ENCODE measurements at regions not wholly inside any gene's neighbourhood (a gene's known extent, or its start where the extent isn't known, plus 50 kb on each side); places are given as distances from the start of the nearest gene placed in this dataset.

DNA sequence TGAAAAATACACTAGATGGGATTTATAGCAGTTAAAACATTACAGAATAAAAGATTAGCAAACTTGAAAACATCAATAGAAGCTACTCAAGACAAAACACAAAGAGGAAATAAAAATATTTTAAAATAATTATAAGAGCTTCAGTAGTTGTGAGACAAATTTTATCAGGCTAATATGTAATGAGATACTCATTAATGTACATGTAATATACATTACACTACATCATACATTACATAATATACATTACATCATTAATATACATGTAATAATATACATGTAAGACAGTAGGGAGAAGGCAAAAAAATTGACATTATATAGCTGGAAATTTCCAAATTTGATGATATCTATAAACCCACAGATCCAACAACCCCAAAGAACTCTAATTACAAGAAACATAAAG is 249.4 kb upstream of the HMGA2 start:
- TF ChIP-seq, protein P1, sequence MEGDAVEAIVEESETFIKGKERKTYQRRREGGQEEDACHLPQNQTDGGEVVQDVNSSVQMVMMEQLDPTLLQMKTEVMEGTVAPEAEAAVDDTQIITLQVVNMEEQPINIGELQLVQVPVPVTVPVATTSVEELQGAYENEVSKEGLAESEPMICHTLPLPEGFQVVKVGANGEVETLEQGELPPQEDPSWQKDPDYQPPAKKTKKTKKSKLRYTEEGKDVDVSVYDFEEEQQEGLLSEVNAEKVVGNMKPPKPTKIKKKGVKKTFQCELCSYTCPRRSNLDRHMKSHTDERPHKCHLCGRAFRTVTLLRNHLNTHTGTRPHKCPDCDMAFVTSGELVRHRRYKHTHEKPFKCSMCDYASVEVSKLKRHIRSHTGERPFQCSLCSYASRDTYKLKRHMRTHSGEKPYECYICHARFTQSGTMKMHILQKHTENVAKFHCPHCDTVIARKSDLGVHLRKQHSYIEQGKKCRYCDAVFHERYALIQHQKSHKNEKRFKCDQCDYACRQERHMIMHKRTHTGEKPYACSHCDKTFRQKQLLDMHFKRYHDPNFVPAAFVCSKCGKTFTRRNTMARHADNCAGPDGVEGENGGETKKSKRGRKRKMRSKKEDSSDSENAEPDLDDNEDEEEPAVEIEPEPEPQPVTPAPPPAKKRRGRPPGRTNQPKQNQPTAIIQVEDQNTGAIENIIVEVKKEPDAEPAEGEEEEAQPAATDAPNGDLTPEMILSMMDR (IDR thresholded peaks at IDR 0.05; ENCODE audit: low read depth, low read length) = no peak
- no peak for DNase-seq (ENCODE audit: low read depth in 2 of 2)
- no peak overlapping the region for H3K4me3 ChIP-seq (replicated peaks in 1 of 2; ENCODE audit: low read depth in 2 of 2, low read length in 2 of 2)

DNA sequence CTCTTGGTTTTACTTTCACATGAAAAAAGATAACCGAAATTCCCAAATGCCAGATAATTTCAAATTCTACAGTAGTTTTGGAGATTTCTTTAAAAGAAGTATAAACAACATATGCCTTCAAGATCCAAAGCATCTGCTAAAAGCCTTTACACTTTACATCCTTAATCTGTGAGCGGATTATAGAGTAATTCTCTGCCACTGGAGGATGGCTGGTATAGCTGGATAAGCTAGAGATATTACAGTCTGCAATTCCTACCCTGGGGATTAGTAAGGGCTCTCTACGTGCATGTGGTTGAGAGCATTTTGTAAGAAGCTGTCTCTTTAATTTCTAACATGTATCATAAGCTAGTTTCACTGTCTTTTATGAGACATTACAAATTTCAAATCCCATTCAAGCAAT is 240.3 kb upstream of the HMGA2 start:
- TF ChIP-seq, protein P1 (IDR thresholded peaks at IDR 0.05; ENCODE audit: low read depth, low read length) = no peak
- H3K4me3 ChIP-seq (replicated peaks in 1 of 2; ENCODE audit: low read depth in 2 of 2, low read length in 2 of 2) = no peak overlapping the region
- DNase-seq (ENCODE audit: low read depth in 2 of 2) = no peak

DNA sequence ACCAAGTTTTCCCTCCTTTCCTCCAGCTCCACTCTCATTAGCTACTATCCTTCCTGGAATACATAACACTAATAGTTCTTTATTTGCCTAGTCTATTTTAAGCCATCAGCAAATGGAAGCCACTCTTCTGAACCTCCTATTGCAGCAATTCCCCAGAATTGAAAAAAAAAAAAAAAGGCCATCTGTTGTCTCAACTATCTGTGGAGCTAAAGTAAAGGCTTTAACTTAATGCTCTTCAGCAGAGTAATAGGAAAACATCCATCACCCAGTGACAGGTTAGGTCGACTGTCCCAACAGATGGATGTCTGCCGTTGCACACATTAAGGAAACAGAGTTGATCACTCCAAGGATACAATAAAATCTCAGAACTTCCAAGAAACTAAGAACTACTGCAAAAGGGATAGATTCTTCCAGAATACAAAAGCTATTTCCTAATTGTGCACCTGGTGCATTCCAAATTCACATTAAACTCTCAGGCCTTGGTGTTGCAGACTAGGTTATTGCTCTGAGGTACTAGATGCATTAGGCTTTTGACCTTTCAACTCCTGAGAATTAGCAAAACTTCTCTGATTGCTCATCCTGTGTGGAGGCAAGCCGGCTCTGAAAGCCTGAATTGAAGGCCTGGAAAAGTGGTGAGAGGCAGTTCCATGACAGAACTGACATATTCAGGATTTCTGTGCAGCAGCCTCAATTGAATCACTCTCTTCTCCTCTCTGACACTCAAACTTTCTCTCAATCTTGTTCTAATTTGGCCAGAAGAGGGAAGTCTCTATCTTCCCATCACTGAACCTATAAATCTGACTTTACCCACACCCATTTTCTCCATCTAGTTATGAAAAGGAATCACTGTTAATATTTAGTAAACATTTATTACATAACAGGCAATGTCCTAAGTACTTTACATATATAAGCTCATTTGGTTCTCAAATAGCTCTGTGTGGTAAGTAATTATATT is 238.4 kb upstream of the HMGA2 start:
- TF ChIP-seq, protein P1 (IDR thresholded peaks at IDR 0.05; ENCODE audit: low read depth, low read length) = no peak
- DNase-seq (ENCODE audit: low read depth in 2 of 2) = no peak
- H3K4me3 ChIP-seq (replicated peaks in 1 of 2; ENCODE audit: low read depth in 2 of 2, low read length in 2 of 2) = no peak overlapping the region

DNA sequence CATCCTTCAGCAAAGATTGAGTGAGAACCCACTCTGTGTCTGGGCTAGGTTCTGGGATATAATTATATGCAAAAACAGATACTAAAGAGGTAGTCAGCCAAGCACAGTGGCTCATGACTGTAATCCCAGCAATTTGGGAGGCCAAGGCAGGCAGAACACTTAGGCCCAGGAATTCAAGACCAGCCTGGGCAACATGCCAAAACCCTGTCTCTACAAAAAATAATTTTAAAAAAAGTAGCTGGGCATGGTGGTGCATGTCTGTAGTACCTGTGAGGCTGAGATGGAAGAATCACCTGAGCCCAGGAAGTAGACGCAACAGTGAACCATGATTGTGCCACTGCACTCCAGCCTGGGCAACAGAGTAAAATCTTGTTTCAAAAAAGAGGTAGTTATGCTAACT is 237.5 kb upstream of the HMGA2 start:
- no peak for DNase-seq (ENCODE audit: low read depth in 2 of 2)
- TF ChIP-seq, protein P1 (IDR thresholded peaks at IDR 0.05; ENCODE audit: low read depth, low read length) = no peak

DNA sequence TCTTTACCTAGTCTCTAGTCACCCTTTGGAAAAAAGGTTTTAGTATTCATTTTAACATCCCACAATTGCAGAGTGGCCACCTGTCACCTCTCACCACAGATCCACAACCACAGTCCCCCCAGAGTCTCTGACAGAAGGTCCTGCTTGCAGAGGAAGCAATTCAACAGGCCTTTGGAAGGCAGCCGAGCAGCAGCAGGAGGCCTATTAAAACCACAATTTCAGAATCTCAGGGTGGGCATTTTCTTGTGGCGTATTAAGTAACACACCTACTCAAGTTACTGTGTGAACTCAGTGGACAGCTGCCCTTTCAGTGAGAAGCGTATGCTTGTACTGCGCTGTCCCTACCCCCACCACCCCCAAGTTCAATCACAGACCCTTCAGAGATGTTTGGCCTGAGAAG is 234.0 kb upstream of the HMGA2 start:
- no peak for DNase-seq (ENCODE audit: low read depth in 2 of 2)
- TF ChIP-seq, protein P1 (IDR thresholded peaks at IDR 0.05; ENCODE audit: low read depth, low read length) = no peak
- H3K4me3 ChIP-seq (replicated peaks in 1 of 2; ENCODE audit: low read depth in 2 of 2, low read length in 2 of 2) = no peak overlapping the region

More for the DNA sequence above, 237.5 kb upstream of the HMGA2 start:
- H3K4me3 ChIP-seq (replicated peaks in 1 of 2; ENCODE audit: low read depth in 2 of 2, low read length in 2 of 2) = no peak overlapping the region

DNA sequence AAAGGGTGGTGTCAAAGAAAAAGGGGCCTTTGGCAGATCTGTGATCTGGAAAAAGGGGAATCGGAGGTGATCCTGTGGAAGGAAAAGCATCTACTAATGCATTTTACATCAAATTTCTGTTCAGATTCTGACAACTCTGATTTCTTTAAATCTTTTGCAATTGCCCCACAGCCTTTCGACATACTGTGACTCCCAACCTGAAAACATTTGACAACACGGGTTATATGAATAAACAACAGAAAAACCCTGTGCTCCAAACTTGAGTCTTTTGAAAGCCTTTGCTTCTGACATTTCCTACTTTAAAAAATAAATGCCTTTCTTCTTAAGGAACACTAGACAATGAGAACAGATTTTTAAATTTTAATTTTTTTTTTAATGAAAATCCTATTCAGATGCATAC is 231.9 kb upstream of the HMGA2 start:
- no peak for DNase-seq (ENCODE audit: low read depth in 2 of 2)
- H3K4me3 ChIP-seq (replicated peaks in 1 of 2; ENCODE audit: low read depth in 2 of 2, low read length in 2 of 2) = no peak overlapping the region
- TF ChIP-seq, protein P1 (IDR thresholded peaks at IDR 0.05; ENCODE audit: low read depth, low read length) = no peak
